Astrocyte (in vitro differentiated cells and primary cell): ENCODE measurements at regions not wholly inside any gene's neighbourhood (a gene's known extent, or its start where the extent isn't known, plus 50 kb on each side); places are given as distances from the start of the nearest gene placed in this dataset.

Experiments used
- DNase-seq: peaks from one replicate; pipeline ENCODE4 v3.0.0-alpha.2; 2010; ENCODE audit warnings: low read depth
- FAIRE-seq: peaks from 2 replicates; lab custom pipeline; 2011; peaks lifted over from hg19 to GRCh38; lab: Jason Lieb, UNC
- H2AFZ ChIP-seq: 2 replicates; pipeline ENCODE4 v1.6.0; 2012; ENCODE audit warnings: low read depth, low read length, inconsistent platforms
- H3K27ac ChIP-seq: 2 replicates; pipeline ENCODE4 v1.5.1; 2011; ENCODE audit warnings: low read depth, low read length, inconsistent platforms
- H3K27me3 ChIP-seq: 2 replicates; pipeline ENCODE4 v1.6.0; 2011; ENCODE audit warnings: low read length, inconsistent platforms; ENCODE audit not compliant: insufficient read depth
- H3K36me3 ChIP-seq: 2 replicates; pipeline ENCODE4 v1.5.1; 2011; ENCODE audit warnings: low read length, inconsistent platforms; ENCODE audit not compliant: insufficient read depth
- H3K4me1 ChIP-seq: 2 replicates; pipeline ENCODE4 v1.5.1; 2011; ENCODE audit warnings: low read length, inconsistent platforms; ENCODE audit not compliant: insufficient read depth
- H3K4me2 ChIP-seq: 2 replicates; pipeline ENCODE4 v1.6.0; 2012; ENCODE audit warnings: low read length, inconsistent platforms
- H3K4me3 ChIP-seq: 2 replicates; pipeline ENCODE4 v1.5.1; 2011; ENCODE audit warnings: low read depth, mild to moderate bottlenecking, low read length, inconsistent platforms; ENCODE audit not compliant: insufficient read depth
- H3K79me2 ChIP-seq: 2 replicates; pipeline ENCODE4 v1.6.0; 2012; ENCODE audit warnings: mild to moderate bottlenecking, low read length, inconsistent platforms; ENCODE audit not compliant: insufficient read depth
- H3K9ac ChIP-seq: 2 replicates; pipeline ENCODE4 v1.6.0; 2012; ENCODE audit warnings: mild to moderate bottlenecking, low read length, inconsistent platforms
- H3K9me3 ChIP-seq: 2 replicates; pipeline ENCODE4 v1.5.1; 2012; ENCODE audit warnings: low read depth, mild to moderate bottlenecking, low read length, inconsistent platforms; ENCODE audit not compliant: insufficient read depth
- H4K20me1 ChIP-seq: 2 replicates; pipeline ENCODE4 v1.6.0; 2012; ENCODE audit warnings: low read length, inconsistent platforms; ENCODE audit not compliant: insufficient read depth
- H3K27ac Mint-ChIP-seq: one replicate; pipeline ENCODE4 v1.8.0; 2021; ENCODE audit warnings: mild to moderate bottlenecking, mixed read lengths; ENCODE audit not compliant: unreplicated experiment
- H3K27me3 Mint-ChIP-seq: one replicate; pipeline ENCODE4 v1.8.0; 2021; ENCODE audit warnings: low read depth, mixed read lengths; ENCODE audit not compliant: unreplicated experiment
- H3K36me3 Mint-ChIP-seq: one replicate; pipeline ENCODE4 v1.8.0; 2021; ENCODE audit warnings: low read depth, mixed read lengths; ENCODE audit not compliant: unreplicated experiment
- H3K4me1 Mint-ChIP-seq: one replicate; pipeline ENCODE4 v1.8.0; 2021; ENCODE audit warnings: low read depth, mixed read lengths; ENCODE audit not compliant: unreplicated experiment
- H3K4me3 Mint-ChIP-seq: one replicate; pipeline ENCODE4 v1.8.0; 2021; ENCODE audit warnings: mild to moderate bottlenecking, moderate library complexity, mixed read lengths; ENCODE audit not compliant: unreplicated experiment
- H3K9me3 Mint-ChIP-seq: one replicate; pipeline ENCODE4 v1.8.0; 2021; ENCODE audit warnings: mild to moderate bottlenecking, mixed read lengths; ENCODE audit not compliant: unreplicated experiment
- EZH2 ChIP-seq: IDR thresholded peaks from 2 replicates; pipeline ENCODE4 v1.6.1; 2012; ENCODE audit warnings: mild to moderate bottlenecking, low read length, inconsistent platforms; ENCODE audit not compliant: insufficient read depth
- TF ChIP-seq, protein P1 (sequence below): IDR thresholded peaks from 2 replicates; pipeline ENCODE4 v1.5.1; 2011; ENCODE audit warnings: low read depth, mild to moderate bottlenecking, inconsistent platforms, low read length, moderate library complexity; ENCODE audit not compliant: insufficient read depth

DNA sequence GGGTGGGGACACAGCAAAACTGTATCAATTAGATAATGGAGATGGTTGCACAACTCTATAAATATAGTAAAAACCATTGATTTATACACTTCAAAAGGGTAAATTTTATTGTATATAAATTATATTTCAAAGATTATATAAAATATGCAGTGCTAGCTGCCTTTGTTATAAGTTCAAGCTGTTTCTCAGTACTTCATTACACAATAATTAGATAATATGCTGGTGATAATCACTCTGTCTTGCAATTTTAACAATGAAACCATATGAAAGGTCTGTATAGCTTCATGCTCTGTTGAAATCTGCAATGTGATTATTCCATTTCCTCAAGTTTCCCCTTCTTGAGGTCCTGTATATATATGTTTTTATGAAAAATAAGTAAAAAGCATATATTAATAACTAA lies 73.4 kb upstream of the PLS3 start:
- H3K36me3 Mint-ChIP-seq: no peaks in the 10 kb centered on the region
- H3K27ac ChIP-seq: no peak overlapping the region
- TF ChIP-seq, protein P1, sequence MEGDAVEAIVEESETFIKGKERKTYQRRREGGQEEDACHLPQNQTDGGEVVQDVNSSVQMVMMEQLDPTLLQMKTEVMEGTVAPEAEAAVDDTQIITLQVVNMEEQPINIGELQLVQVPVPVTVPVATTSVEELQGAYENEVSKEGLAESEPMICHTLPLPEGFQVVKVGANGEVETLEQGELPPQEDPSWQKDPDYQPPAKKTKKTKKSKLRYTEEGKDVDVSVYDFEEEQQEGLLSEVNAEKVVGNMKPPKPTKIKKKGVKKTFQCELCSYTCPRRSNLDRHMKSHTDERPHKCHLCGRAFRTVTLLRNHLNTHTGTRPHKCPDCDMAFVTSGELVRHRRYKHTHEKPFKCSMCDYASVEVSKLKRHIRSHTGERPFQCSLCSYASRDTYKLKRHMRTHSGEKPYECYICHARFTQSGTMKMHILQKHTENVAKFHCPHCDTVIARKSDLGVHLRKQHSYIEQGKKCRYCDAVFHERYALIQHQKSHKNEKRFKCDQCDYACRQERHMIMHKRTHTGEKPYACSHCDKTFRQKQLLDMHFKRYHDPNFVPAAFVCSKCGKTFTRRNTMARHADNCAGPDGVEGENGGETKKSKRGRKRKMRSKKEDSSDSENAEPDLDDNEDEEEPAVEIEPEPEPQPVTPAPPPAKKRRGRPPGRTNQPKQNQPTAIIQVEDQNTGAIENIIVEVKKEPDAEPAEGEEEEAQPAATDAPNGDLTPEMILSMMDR: no peak
- no peak for TF ChIP-seq EZH2
- peaks cover 2% of the 10 kb centered on the region for H3K9me3 Mint-ChIP-seq
- H3K9ac ChIP-seq: no peak overlapping the region
- H3K4me3 Mint-ChIP-seq: no peak overlapping the region
- DNase-seq (no peak), FAIRE-seq (no peak)
- H3K27ac Mint-ChIP-seq: no peak overlapping the region
- no peaks in the 10 kb centered on the region for H4K20me1 ChIP-seq
- no peaks in the 10 kb centered on the region for H3K27me3 Mint-ChIP-seq
- H3K27me3 ChIP-seq: no peaks in the 10 kb centered on the region
- H3K79me2 ChIP-seq: no peaks in the 10 kb centered on the region
- H3K4me3 ChIP-seq: no peak overlapping the region
- no peaks in the 10 kb centered on the region for H3K4me1 ChIP-seq
- H3K4me2 ChIP-seq: no peak overlapping the region
- H2AFZ ChIP-seq: no peak overlapping the region
- no peaks in the 10 kb centered on the region for H3K4me1 Mint-ChIP-seq
- no peaks in the 10 kb centered on the region for H3K36me3 ChIP-seq
- no peaks in the 10 kb centered on the region for H3K9me3 ChIP-seq

DNA sequence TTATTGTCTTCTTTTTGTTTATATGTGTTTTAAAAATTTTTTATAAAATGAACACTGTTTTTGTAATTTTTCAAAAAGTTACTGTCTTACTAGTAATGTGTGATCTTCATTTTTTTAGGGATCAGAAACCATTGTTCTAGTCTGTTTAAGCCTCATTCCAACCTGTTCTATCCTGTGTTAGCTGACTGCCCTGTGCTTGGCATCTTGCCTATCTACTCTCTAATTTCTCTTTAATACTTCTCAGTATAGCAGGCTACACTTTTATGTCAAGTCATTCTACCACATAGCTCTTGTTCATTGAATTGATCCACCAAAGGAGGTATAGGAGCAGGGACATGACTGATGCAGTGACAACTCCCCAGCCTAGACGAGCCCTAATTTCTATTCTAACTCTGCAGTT lies 70.2 kb upstream of the PLS3 start:
- H3K27me3 Mint-ChIP-seq: no peaks in the 10 kb centered on the region
- no peak overlapping the region for H3K4me3 Mint-ChIP-seq
- Histone ChIP-seq H3K79me2 (no peaks in the 10 kb centered on the region), H3K4me3 (no peak overlapping the region), H2AFZ (no peak overlapping the region), H3K9ac (no peak overlapping the region), H3K9me3 (no peaks in the 10 kb centered on the region), H3K27ac (no peak overlapping the region), H3K4me2 (no peak overlapping the region), H3K4me1 (no peaks in the 10 kb centered on the region), H4K20me1 (no peaks in the 10 kb centered on the region), H3K27me3 (no peaks in the 10 kb centered on the region), H3K36me3 (no peaks in the 10 kb centered on the region)
- no peak for DNase-seq
- no peak for TF ChIP-seq EZH2
- TF ChIP-seq, protein P1: no peak
- peaks cover 5% of the 10 kb centered on the region for H3K4me1 Mint-ChIP-seq
- H3K36me3 Mint-ChIP-seq: no peaks in the 10 kb centered on the region
- FAIRE-seq: no peak
- H3K27ac Mint-ChIP-seq: no peak overlapping the region
- peaks cover 2% of the 10 kb centered on the region for H3K9me3 Mint-ChIP-seq

DNA sequence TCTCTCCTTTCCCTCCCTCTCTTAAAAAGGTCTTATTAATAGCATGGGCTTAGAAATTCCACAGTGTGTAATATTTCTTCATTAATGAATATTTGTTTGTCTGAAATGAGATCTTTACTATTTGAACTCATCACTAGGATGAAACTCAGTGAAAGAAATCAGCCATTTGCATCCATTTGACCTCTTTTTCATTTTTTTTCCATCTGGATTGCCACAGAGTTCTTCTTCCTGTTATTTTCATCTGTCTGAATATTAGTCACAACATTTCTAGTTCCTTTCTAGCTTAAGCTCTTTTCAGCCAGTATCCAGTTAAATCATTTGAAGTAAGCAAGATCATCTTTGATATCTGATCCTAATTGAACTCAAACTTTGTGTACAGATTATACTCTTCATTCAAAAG lies 69.2 kb upstream of the PLS3 start:
- Histone ChIP-seq H3K9me3 (no peaks in the 10 kb centered on the region), H3K4me3 (no peak overlapping the region), H3K4me2 (no peak overlapping the region), H4K20me1 (no peaks in the 10 kb centered on the region), H3K79me2 (no peaks in the 10 kb centered on the region), H3K27ac (no peak overlapping the region), H3K4me1 (no peaks in the 10 kb centered on the region), H3K27me3 (no peaks in the 10 kb centered on the region), H3K36me3 (no peaks in the 10 kb centered on the region), H3K9ac (no peak overlapping the region), H2AFZ (no peak overlapping the region)
- H3K4me1 Mint-ChIP-seq: peaks cover 5% of the 10 kb centered on the region
- DNase-seq: no peak
- no peak overlapping the region for H3K27ac Mint-ChIP-seq
- no peaks in the 10 kb centered on the region for H3K27me3 Mint-ChIP-seq
- FAIRE-seq: no peak
- TF ChIP-seq, protein P1: no peak
- no peak for TF ChIP-seq EZH2
- H3K36me3 Mint-ChIP-seq: no peaks in the 10 kb centered on the region
- peaks cover 2% of the 10 kb centered on the region for H3K9me3 Mint-ChIP-seq
- H3K4me3 Mint-ChIP-seq: no peak overlapping the region
